ENCODE measurements at regions not wholly inside any gene's neighbourhood (a gene's known extent, or its start where the extent isn't known, plus 50 kb on each side); places are given as distances from the start of the nearest gene placed in this dataset.

- H3K9me3 ChIP-seq: no peaks in the 10 kb centered on the region
- FAIRE-seq (no peak), DNase-seq (no peak)
Observed at GRCh38 chr12:84069198-84069597, 843.4 kb downstream of the SLC6A15 start.

GRCh38 chr12:84058136-84058535, 854.5 kb downstream of the SLC6A15 start:
- Histone ChIP-seq H3K9me3 (no peaks in the 10 kb centered on the region), H3K36me3 (no peaks in the 10 kb centered on the region), H3K4me3 (no peak overlapping the region), H3K4me1 (no peaks in the 10 kb centered on the region), H3K27ac (no peak overlapping the region), H3K27me3 (no peaks in the 10 kb centered on the region)
- ATAC-seq: no peak
- intact Hi-C loops (cut with DNase I): no loop called here
- TF ChIP-seq, protein P1, sequence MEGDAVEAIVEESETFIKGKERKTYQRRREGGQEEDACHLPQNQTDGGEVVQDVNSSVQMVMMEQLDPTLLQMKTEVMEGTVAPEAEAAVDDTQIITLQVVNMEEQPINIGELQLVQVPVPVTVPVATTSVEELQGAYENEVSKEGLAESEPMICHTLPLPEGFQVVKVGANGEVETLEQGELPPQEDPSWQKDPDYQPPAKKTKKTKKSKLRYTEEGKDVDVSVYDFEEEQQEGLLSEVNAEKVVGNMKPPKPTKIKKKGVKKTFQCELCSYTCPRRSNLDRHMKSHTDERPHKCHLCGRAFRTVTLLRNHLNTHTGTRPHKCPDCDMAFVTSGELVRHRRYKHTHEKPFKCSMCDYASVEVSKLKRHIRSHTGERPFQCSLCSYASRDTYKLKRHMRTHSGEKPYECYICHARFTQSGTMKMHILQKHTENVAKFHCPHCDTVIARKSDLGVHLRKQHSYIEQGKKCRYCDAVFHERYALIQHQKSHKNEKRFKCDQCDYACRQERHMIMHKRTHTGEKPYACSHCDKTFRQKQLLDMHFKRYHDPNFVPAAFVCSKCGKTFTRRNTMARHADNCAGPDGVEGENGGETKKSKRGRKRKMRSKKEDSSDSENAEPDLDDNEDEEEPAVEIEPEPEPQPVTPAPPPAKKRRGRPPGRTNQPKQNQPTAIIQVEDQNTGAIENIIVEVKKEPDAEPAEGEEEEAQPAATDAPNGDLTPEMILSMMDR (IDR thresholded peaks at IDR 0.05): no peak
- WGBS, 2 donors: 38 to 39% methylated on average over 4 of the region's 4 CpGs
- no peak for DNase-seq
- no peak for FAIRE-seq

More at GRCh38 chr12:84069198-84069597, 843.4 kb downstream of the SLC6A15 start:
- WGBS, 2 donors: 53 to 74% methylated on average over 2 of the region's 2 CpGs
- intact Hi-C loops (cut with DNase I): no loop called here
- Histone ChIP-seq H3K4me3 (no peak overlapping the region), H3K27me3 (no peaks in the 10 kb centered on the region), H3K36me3 (no peaks in the 10 kb centered on the region), H3K4me1 (peaks cover 0 to 4% (median 0%) of the 10 kb centered on the region in 3 donors), H3K27ac (no peak overlapping the region)
- ATAC-seq: no peak
- TF ChIP-seq, protein P1 (IDR thresholded peaks at IDR 0.05): no peak

GRCh38 chr12:84054811-84055210, 857.8 kb downstream of the SLC6A15 start:
- Histone ChIP-seq H3K4me1 (no peaks in the 10 kb centered on the region), H3K9me3 (no peaks in the 10 kb centered on the region), H3K27me3 (no peaks in the 10 kb centered on the region), H3K4me3 (no peak overlapping the region), H3K36me3 (no peaks in the 10 kb centered on the region), H3K27ac (no peak overlapping the region)
- ATAC-seq (no peak), FAIRE-seq (no peak), DNase-seq (no peak)
- WGBS, 2 donors: 54 to 65% methylated on average over 2 of the region's 2 CpGs
- intact Hi-C loops (cut with DNase I): no loop called here
- TF ChIP-seq, protein P1 (IDR thresholded peaks at IDR 0.05): no peak

DNA sequence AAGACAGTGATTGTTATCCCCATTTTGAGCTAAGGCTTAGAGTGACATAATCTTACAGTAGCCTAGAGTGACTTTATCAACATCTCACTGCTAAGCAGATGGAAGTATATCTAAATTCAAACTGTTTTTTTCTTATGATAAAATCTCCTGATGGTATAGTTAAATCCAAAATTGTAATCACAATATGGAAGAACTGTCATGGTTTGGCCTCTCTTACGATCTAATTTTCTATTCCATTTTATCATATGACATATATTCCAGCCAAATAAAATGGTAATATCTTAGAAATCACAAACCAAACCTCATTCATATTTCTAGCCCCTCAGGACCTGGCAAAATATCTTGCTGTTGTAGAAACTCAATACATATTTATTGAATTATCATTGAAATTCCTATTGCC, 864.7 kb downstream of the SLC6A15 start:
- Histone ChIP-seq H3K27me3 (no peaks in the 10 kb centered on the region), H3K4me1 (no peaks in the 10 kb centered on the region), H3K9me3 (no peaks in the 10 kb centered on the region), H3K4me3 (no peak overlapping the region), H3K36me3 (no peaks in the 10 kb centered on the region), H3K27ac (no peak overlapping the region)
- DNase-seq (no peak), ATAC-seq (no peak), FAIRE-seq (no peak)
- TF ChIP-seq, protein P1 (IDR thresholded peaks at IDR 0.05): no peak
- 73 to 87% methylated on average over 1 of the region's 1 CpG for WGBS, 2 donors
- intact Hi-C loops (cut with DNase I): no loop called here

GRCh38 chr12:84046859-84047258, 865.7 kb downstream of the SLC6A15 start:
- TF ChIP-seq, protein P1 (IDR thresholded peaks at IDR 0.05): no peak
- Histone ChIP-seq H3K4me1 (no peaks in the 10 kb centered on the region), H3K27ac (no peak overlapping the region), H3K9me3 (no peaks in the 10 kb centered on the region), H3K27me3 (no peaks in the 10 kb centered on the region), H3K36me3 (no peaks in the 10 kb centered on the region), H3K4me3 (no peak overlapping the region)
- intact Hi-C loops (cut with DNase I): no loop called here
- no peak for DNase-seq
- 88 to 93% methylated on average over 2 of the region's 2 CpGs for WGBS, 2 donors
- no peak for ATAC-seq
- FAIRE-seq: no peak

Measured in pancreas (tissue), 10 donors.